ENCODE measurements at regions not wholly inside any gene's neighbourhood (a gene's known extent, or its start where the extent isn't known, plus 50 kb on each side); places are given as distances from the start of the nearest gene placed in this dataset.

DNA sequence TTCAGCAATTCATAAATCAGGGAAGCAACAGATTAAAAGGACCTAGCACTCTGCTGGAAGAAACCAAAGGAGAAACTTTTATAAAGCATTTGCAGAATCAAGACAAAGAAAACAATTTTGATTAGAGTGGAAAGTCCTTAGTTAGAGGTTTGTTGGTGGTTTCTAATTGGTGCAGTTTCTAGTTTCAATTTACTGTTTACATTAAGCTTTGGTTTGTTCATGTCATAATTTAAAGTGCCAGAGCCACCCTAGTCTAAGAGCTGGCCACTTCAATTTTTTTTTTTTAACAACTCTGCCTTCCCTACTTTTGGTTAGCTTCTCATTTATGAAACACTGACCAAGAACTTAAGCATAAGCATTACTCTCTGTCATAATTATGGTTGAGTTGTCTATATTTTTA lies 1428.2 kb upstream of the GBE1 start:
- TF ChIP-seq, protein P1, sequence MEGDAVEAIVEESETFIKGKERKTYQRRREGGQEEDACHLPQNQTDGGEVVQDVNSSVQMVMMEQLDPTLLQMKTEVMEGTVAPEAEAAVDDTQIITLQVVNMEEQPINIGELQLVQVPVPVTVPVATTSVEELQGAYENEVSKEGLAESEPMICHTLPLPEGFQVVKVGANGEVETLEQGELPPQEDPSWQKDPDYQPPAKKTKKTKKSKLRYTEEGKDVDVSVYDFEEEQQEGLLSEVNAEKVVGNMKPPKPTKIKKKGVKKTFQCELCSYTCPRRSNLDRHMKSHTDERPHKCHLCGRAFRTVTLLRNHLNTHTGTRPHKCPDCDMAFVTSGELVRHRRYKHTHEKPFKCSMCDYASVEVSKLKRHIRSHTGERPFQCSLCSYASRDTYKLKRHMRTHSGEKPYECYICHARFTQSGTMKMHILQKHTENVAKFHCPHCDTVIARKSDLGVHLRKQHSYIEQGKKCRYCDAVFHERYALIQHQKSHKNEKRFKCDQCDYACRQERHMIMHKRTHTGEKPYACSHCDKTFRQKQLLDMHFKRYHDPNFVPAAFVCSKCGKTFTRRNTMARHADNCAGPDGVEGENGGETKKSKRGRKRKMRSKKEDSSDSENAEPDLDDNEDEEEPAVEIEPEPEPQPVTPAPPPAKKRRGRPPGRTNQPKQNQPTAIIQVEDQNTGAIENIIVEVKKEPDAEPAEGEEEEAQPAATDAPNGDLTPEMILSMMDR (IDR thresholded peaks at IDR 0.05; ENCODE audit: control insufficient read depth, extremely low read depth, insufficient read depth) = no peak
- DNase-seq (ENCODE audit: low read depth) = no peak
- H3K4me3 ChIP-seq (ENCODE audit: low read depth, low read length) = peak overlapping the region; percentile 23; the same call in 1 of the 2 replicates

DNA sequence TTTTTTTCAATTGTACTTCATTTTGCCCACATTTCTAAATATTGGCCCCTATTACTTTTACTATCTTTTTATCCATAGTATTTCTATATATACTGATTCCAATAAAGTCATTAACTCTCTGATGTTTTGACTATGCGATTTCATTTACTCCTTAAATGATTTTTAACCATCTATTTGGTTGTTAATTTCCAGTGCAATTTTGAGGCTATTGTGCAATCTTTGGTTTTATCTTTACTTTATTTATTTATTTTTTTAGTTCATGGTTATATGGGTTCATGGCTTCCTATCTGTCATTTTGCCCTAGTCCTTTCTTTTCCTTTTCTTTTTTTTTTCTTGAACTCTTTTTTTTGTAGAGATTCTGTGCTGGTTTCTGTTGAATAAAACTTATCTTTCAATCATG lies 1408.0 kb upstream of the GBE1 start:
- TF ChIP-seq, protein P1 (IDR thresholded peaks at IDR 0.05; ENCODE audit: control insufficient read depth, extremely low read depth, insufficient read depth) = no peak
- no peak overlapping the region for H3K4me3 ChIP-seq (ENCODE audit: low read depth, low read length)
- no peak for DNase-seq (ENCODE audit: low read depth)

DNA sequence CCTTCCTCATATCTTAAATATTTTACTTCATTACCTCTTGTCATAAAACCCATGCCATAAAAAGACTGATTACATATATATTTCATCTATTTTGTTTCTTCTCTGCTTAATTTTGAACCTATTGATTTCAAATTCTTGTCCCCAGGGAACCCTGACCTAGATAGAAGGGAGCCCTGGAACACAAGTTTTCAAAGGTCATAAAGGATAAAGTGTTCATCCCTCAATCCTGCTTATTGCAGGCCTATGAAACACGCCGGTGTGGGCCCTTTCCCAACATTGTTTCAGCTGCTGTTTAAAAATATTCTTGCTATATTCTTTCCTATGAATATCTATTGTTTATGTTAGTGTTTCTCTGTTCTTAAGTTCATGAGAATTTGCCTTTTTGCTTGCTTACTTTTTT lies 1389.5 kb upstream of the GBE1 start:
- TF ChIP-seq, protein P1 (IDR thresholded peaks at IDR 0.05; ENCODE audit: control insufficient read depth, extremely low read depth, insufficient read depth) = no peak
- H3K4me3 ChIP-seq (ENCODE audit: low read depth, low read length) = no peak overlapping the region
- DNase-seq (ENCODE audit: low read depth) = no peak

DNA sequence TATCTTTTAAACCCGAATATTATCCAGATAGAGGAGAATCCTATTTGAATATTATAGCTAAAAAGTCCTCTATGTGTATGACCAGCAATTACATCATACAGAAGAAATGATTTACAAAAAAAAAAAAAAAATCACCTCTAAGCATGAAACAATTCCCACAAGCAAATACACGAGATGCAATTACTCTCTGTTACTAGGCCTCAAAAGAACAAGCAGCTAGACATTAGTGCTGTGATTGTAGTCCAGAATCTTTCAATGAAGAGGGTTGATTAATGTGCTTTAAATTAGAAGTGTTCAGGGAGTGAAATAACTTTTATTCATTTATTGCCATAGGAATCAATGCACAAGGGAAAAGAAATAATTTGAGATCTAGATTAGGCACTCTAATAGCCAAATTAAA lies 1379.5 kb upstream of the GBE1 start:
- DNase-seq (ENCODE audit: low read depth) = no peak
- TF ChIP-seq, protein P1 (IDR thresholded peaks at IDR 0.05; ENCODE audit: control insufficient read depth, extremely low read depth, insufficient read depth) = no peak
- H3K4me3 ChIP-seq (ENCODE audit: low read depth, low read length) = no peak overlapping the region

DNA sequence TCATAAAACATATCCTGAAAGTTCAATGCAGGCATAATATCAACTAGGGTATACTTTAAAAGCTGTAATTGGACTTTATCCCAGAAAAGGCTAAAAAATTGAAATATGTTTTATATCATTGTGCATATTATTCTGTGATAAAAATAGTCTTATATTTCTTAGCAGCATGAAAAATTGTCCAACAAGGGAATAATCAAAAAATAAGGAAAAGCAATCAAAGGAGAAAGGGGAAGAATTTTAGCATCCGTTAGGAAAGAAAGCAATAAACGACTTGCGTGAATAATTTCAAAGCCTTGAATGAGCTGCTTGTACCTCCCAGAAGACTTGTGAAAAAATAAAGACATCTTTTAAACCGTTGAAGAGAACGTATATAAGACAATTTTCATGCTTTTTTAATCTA lies 1369.8 kb upstream of the GBE1 start:
- DNase-seq (ENCODE audit: low read depth) = no peak
- TF ChIP-seq, protein P1 (IDR thresholded peaks at IDR 0.05; ENCODE audit: control insufficient read depth, extremely low read depth, insufficient read depth) = no peak
- H3K4me3 ChIP-seq (ENCODE audit: low read depth, low read length) = no peak overlapping the region

DNA sequence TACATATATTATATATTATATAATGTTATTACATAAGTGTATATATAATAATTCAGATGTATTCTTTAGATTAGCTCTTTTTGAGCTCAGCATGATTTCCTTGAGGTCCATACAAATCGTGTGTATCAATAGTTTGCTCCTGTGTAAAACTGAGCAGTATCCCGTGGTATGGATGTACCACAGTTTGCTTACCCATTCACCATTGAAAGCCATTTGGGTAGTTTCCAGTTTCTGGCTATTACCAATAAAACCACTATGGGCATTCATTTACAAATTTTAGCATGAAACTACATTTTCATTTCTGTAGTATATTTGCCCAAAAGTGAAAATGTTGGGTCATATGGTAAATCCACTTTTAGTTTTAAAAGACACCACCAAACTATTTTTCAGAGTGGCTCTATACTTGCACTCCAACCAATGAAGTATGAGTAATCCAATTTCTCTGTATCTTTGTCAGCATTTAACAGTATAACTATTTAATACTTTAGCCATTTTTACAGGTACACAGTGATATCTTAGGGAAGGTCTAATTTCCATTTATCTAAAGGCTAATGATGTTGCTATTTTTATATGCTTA lies 1361.4 kb upstream of the GBE1 start:
- no peak for DNase-seq (ENCODE audit: low read depth)
- TF ChIP-seq, protein P1 (IDR thresholded peaks at IDR 0.05; ENCODE audit: control insufficient read depth, extremely low read depth, insufficient read depth) = no peak
- H3K4me3 ChIP-seq (ENCODE audit: low read depth, low read length) = no peak overlapping the region

DNA sequence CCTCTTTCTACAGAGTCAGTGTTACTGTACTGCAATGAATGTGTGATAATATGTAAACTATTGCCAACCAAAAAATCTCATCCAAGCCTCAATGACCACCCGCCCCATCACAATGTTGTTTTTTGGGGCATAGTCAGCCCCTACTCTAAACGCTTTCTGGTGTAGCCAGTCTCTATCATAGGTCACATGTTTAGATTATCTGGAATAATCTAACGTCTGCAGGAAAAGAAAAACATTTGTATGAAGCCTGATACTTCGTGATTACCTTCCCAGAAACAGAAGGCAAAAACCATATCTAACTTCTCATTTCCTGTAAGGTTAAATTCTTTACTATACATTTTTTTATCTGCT lies 1331.8 kb upstream of the GBE1 start:
- no peak for DNase-seq (ENCODE audit: low read depth)
- TF ChIP-seq, protein P1 (IDR thresholded peaks at IDR 0.05; ENCODE audit: control insufficient read depth, extremely low read depth, insufficient read depth) = no peak
- no peak overlapping the region for H3K4me3 ChIP-seq (ENCODE audit: low read depth, low read length)
